Loucy (cell line): ENCODE measurements at regions not wholly inside any gene's neighbourhood (a gene's known extent, or its start where the extent isn't known, plus 50 kb on each side); places are given as distances from the start of the nearest gene placed in this dataset.

Experiments
- EZH2phosphoT487 ChIP-seq: fragments of 200-600 bp; IDR thresholded peaks from 2 replicates; pipeline ENCODE4 v1.6.1; 2018; ENCODE audit warnings: antibody characterized with exemption, mild to moderate bottlenecking, moderate library complexity, borderline replicate concordance
- TF ChIP-seq, protein P1 (sequence below): fragments of 200-600 bp; sonication (generic); conservative IDR thresholded peaks from 2 replicates; pipeline ENCODE4 v1.5.1; 2014; ENCODE audit warnings: mild to moderate bottlenecking, antibody characterized with exemption, low read length

GRCh38 chr3:59391131-59391530 lies 341.3 kb upstream of the CFAP20DC start:
- TF ChIP-seq, protein P1, sequence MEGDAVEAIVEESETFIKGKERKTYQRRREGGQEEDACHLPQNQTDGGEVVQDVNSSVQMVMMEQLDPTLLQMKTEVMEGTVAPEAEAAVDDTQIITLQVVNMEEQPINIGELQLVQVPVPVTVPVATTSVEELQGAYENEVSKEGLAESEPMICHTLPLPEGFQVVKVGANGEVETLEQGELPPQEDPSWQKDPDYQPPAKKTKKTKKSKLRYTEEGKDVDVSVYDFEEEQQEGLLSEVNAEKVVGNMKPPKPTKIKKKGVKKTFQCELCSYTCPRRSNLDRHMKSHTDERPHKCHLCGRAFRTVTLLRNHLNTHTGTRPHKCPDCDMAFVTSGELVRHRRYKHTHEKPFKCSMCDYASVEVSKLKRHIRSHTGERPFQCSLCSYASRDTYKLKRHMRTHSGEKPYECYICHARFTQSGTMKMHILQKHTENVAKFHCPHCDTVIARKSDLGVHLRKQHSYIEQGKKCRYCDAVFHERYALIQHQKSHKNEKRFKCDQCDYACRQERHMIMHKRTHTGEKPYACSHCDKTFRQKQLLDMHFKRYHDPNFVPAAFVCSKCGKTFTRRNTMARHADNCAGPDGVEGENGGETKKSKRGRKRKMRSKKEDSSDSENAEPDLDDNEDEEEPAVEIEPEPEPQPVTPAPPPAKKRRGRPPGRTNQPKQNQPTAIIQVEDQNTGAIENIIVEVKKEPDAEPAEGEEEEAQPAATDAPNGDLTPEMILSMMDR: no peak
- TF ChIP-seq EZH2phosphoT487: no peak
